ENCODE measurements at regions not wholly inside any gene's neighbourhood (a gene's known extent, or its start where the extent isn't known, plus 50 kb on each side); places are given as distances from the start of the nearest gene placed in this dataset.

GRCh38 chr6:14367296-14367695, 249.7 kb downstream of the CD83 start:
- TF ChIP-seq ZC3H10 (CRISPR knock-in tag; IDR thresholded peaks at IDR 0.05) (no peak), ARNTL (CRISPR knock-in tag; IDR thresholded peaks at IDR 0.05; ENCODE audit: borderline replicate concordance, low read depth) (no peak), TCF4 (CRISPR knock-in tag; IDR thresholded peaks at IDR 0.05; ENCODE audit: borderline replicate concordance) (no peak), CREB5 (CRISPR knock-in tag; IDR thresholded peaks at IDR 0.05; ENCODE audit: low read depth) (no peak), ZFP30 (CRISPR knock-in tag; IDR thresholded peaks at IDR 0.05) (no peak), ISL1 (CRISPR knock-in tag; IDR thresholded peaks at IDR 0.05) (no peak)
- TF ChIP-seq, protein P1, sequence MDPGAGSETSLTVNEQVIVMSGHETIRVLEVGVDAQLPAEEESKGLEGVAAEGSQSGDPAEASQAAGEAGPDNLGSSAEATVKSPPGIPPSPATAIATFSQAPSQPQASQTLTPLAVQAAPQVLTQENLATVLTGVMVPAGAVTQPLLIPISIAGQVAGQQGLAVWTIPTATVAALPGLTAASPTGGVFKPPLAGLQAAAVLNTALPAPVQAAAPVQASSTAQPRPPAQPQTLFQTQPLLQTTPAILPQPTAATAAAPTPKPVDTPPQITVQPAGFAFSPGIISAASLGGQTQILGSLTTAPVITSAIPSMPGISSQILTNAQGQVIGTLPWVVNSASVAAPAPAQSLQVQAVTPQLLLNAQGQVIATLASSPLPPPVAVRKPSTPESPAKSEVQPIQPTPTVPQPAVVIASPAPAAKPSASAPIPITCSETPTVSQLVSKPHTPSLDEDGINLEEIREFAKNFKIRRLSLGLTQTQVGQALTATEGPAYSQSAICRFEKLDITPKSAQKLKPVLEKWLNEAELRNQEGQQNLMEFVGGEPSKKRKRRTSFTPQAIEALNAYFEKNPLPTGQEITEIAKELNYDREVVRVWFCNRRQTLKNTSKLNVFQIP (CRISPR knock-in tag; IDR thresholded peaks at IDR 0.05; ENCODE audit: borderline replicate concordance, low read depth), result no peak
